ENCODE measurements at regions not wholly inside any gene's neighbourhood (a gene's known extent, or its start where the extent isn't known, plus 50 kb on each side); places are given as distances from the start of the nearest gene placed in this dataset.

DNA sequence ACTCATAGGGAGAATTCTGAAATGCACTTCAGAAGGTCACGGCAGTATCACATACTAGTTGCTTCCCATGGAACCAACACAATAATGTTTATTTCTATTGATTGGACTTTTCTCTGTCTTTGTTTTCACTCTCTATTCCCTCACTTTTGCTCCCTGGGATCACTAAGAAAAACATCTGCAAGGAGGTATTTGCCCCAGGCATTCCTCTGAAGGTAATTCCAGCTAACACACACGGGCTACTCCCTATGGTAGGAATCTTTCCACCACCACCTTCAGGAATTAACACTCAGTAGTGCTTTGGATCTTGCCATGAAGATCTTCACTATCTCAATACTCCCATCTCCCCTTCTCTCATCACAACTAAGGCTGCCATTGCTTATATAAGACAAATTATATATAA is 353.3 kb downstream of the DSC3 start:
- ChIA-PET POLR2A (no interaction called here), CTCF (ENCODE audit: low intra/inter-chr PET ratio, low total read pairs) (no interaction called here)
- Histone ChIP-seq H3K4me1 (ENCODE audit: insufficient read depth, low read length) (no peaks in the 10 kb centered on the region), H3K36me3 (replicated peaks in 1 of 2; ENCODE audit: control insufficient read depth in 1 of 2, insufficient read depth in 2 of 2, low read length in 2 of 2) (no peaks in the 10 kb centered on the region), H3K27ac (ENCODE audit: extremely low read length, insufficient read depth, low read length) (no peak overlapping the region), H3K4me2 (ENCODE audit: low read depth, low read length) (no peak overlapping the region), H3K27me3 (ENCODE audit: control insufficient read depth in 1 of 2, insufficient read depth in 2 of 2, low read length in 2 of 2) (no peaks in the 10 kb centered on the region), H4K20me1 (ENCODE audit: insufficient read depth, low read length) (no peaks in the 10 kb centered on the region), H2AFZ (ENCODE audit: low read length) (no peak overlapping the region), H3K4me3 (replicated peaks in 1 of 3; ENCODE audit: insufficient read depth in 1 of 3, low read depth in 2 of 3, low read length in 3 of 3) (no peak overlapping the region), H3K9ac (ENCODE audit: insufficient read depth, low read depth, low read length) (no peak overlapping the region), H3K79me2 (ENCODE audit: insufficient read depth, low read length) (no peaks in the 10 kb centered on the region), H3K9me3 (ENCODE audit: low read length) (no peaks in the 10 kb centered on the region)
- TF ChIP-seq, protein P1, sequence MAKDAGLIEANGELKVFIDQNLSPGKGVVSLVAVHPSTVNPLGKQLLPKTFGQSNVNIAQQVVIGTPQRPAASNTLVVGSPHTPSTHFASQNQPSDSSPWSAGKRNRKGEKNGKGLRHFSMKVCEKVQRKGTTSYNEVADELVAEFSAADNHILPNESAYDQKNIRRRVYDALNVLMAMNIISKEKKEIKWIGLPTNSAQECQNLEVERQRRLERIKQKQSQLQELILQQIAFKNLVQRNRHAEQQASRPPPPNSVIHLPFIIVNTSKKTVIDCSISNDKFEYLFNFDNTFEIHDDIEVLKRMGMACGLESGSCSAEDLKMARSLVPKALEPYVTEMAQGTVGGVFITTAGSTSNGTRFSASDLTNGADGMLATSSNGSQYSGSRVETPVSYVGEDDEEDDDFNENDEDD (CRISPR knock-in tag; IDR thresholded peaks at IDR 0.05; ENCODE audit: borderline replicate concordance): no peak
- no peak for TF ChIP-seq KDM3A (CRISPR knock-in tag; IDR thresholded peaks at IDR 0.05; ENCODE audit: low read depth)
- TF ChIP-seq, protein P2, sequence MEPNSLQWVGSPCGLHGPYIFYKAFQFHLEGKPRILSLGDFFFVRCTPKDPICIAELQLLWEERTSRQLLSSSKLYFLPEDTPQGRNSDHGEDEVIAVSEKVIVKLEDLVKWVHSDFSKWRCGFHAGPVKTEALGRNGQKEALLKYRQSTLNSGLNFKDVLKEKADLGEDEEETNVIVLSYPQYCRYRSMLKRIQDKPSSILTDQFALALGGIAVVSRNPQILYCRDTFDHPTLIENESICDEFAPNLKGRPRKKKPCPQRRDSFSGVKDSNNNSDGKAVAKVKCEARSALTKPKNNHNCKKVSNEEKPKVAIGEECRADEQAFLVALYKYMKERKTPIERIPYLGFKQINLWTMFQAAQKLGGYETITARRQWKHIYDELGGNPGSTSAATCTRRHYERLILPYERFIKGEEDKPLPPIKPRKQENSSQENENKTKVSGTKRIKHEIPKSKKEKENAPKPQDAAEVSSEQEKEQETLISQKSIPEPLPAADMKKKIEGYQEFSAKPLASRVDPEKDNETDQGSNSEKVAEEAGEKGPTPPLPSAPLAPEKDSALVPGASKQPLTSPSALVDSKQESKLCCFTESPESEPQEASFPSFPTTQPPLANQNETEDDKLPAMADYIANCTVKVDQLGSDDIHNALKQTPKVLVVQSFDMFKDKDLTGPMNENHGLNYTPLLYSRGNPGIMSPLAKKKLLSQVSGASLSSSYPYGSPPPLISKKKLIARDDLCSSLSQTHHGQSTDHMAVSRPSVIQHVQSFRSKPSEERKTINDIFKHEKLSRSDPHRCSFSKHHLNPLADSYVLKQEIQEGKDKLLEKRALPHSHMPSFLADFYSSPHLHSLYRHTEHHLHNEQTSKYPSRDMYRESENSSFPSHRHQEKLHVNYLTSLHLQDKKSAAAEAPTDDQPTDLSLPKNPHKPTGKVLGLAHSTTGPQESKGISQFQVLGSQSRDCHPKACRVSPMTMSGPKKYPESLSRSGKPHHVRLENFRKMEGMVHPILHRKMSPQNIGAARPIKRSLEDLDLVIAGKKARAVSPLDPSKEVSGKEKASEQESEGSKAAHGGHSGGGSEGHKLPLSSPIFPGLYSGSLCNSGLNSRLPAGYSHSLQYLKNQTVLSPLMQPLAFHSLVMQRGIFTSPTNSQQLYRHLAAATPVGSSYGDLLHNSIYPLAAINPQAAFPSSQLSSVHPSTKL (CRISPR knock-in tag; IDR thresholded peaks at IDR 0.05): no peak
- no peak for TF ChIP-seq SRF (IDR thresholded peaks at IDR 0.05; ENCODE audit: low read depth, low read length)
- TF ChIP-seq MIER3 (CRISPR knock-in tag; IDR thresholded peaks at IDR 0.05; ENCODE audit: borderline replicate concordance): no peak
- TF ChIP-seq SRSF1 (optimal IDR thresholded peaks at IDR 0.05; ENCODE audit: low read depth, low read length): no peak
- TF ChIP-seq TOPORS (CRISPR knock-in tag; IDR thresholded peaks at IDR 0.05): no peak
- no peak for TF ChIP-seq ZNF431 (CRISPR knock-in tag; IDR thresholded peaks at IDR 0.05; ENCODE audit: borderline replicate concordance, low read depth)
- no peak for TF ChIP-seq ARNTL (CRISPR knock-in tag; IDR thresholded peaks at IDR 0.05)
- TF ChIP-seq ZNF768 (CRISPR knock-in tag; IDR thresholded peaks at IDR 0.05): no peak
- TF ChIP-seq, protein P3, sequence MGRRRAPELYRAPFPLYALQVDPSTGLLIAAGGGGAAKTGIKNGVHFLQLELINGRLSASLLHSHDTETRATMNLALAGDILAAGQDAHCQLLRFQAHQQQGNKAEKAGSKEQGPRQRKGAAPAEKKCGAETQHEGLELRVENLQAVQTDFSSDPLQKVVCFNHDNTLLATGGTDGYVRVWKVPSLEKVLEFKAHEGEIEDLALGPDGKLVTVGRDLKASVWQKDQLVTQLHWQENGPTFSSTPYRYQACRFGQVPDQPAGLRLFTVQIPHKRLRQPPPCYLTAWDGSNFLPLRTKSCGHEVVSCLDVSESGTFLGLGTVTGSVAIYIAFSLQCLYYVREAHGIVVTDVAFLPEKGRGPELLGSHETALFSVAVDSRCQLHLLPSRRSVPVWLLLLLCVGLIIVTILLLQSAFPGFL (CRISPR knock-in tag; IDR thresholded peaks at IDR 0.05): no peak
- in situ Hi-C loops (cut with HindIII; ENCODE audit: extremely low pct_ligation_motif_present, low pct_unique_long_range_greater_than_20kb): no loop called here
- ATAC-seq (no peak), FAIRE-seq (no peak), DNase-seq (ENCODE audit: low spot score) (no peak)
- intact Hi-C loops (cut with micrococcal nuclease; ENCODE audit: unreplicated experiment): no loop called here
- WGBS (ENCODE audit: low lambda C conversion rate): 3% methylated on average over 2 of the region's 2 CpGs
- BruUV-seq (replicated peaks): no TSS peak
